GM23248 (cell line): ENCODE measurements at regions not wholly inside any gene's neighbourhood (a gene's known extent, or its start where the extent isn't known, plus 50 kb on each side); places are given as distances from the start of the nearest gene placed in this dataset.

Experiments
- DNase-seq: peaks from one replicate; pipeline ENCODE4 v3.0.0-alpha.2; 2015
- H2AFZ ChIP-seq: fragments of 200-600 bp; sonication (generic); 2 replicates; pipeline ENCODE4 v1.6.1; 2016; ENCODE audit warnings: antibody characterized with exemption
- H3F3A ChIP-seq: fragments of 200-600 bp; sonication (generic); 2 replicates; pipeline ENCODE4 v1.6.1; 2016; ENCODE audit warnings: mild to moderate bottlenecking, antibody characterized with exemption, mixed run types; ENCODE audit not compliant: insufficient read depth
- H3K27ac ChIP-seq: fragments of 200-600 bp; sonication (generic); 2 replicates; pipeline ENCODE4 v1.5.1; 2016; ENCODE audit warnings: mild to moderate bottlenecking
- H3K27me3 ChIP-seq: fragments of 200-600 bp; sonication (generic); replicated peaks from 2 replicates; pipeline ENCODE4 v1.6.1; 2016; ENCODE audit warnings: mild to moderate bottlenecking; ENCODE audit not compliant: insufficient read depth
- H3K36me3 ChIP-seq: fragments of 200-600 bp; sonication (generic); 2 replicates; pipeline ENCODE4 v1.6.1; 2016; ENCODE audit warnings: low read depth, mild to moderate bottlenecking
- H3K4me1 ChIP-seq: fragments of 200-600 bp; sonication (generic); 2 replicates; pipeline ENCODE4 v1.6.1; 2016; ENCODE audit warnings: mild to moderate bottlenecking; ENCODE audit not compliant: insufficient read depth
- H3K4me2 ChIP-seq: fragments of 200-600 bp; sonication (generic); one replicate; pipeline ENCODE4 v1.6.1; 2016; ENCODE audit warnings: mild to moderate bottlenecking; ENCODE audit not compliant: unreplicated experiment
- H3K4me3 ChIP-seq: fragments of 200-600 bp; sonication (generic); 2 replicates; pipeline ENCODE4 v1.5.1; 2016; ENCODE audit warnings: mild to moderate bottlenecking
- H3K79me2 ChIP-seq: fragments of 200-600 bp; sonication (generic); 2 replicates; pipeline ENCODE4 v1.6.1; 2016; ENCODE audit warnings: mild to moderate bottlenecking; ENCODE audit not compliant: insufficient read depth
- H3K9ac ChIP-seq: fragments of 200-600 bp; sonication (generic); 2 replicates; pipeline ENCODE4 v1.6.1; 2016; ENCODE audit warnings: mild to moderate bottlenecking
- H3K9me2 ChIP-seq: fragments of 200-600 bp; sonication (generic); 2 replicates; pipeline ENCODE4 v1.6.1; 2016; ENCODE audit warnings: mixed run types, mild to moderate bottlenecking, moderate library complexity; ENCODE audit not compliant: insufficient read depth
- H3K9me3 ChIP-seq: fragments of 200-600 bp; sonication (generic); one replicate; pipeline ENCODE4 v1.6.1; 2017; ENCODE audit warnings: low read depth
- H4K20me1 ChIP-seq: fragments of 200-600 bp; sonication (generic); 2 replicates; pipeline ENCODE4 v1.6.0; 2016; ENCODE audit not compliant: insufficient read depth
- EZH2 ChIP-seq: fragments of 200-600 bp; sonication (generic); IDR thresholded peaks from 2 replicates; pipeline ENCODE4 v1.6.1; 2018; ENCODE audit warnings: antibody characterized with exemption, mild to moderate bottlenecking; ENCODE audit not compliant: insufficient read depth, poor library complexity, severe bottlenecking
- EZH2phosphoT487 ChIP-seq: fragments of 200-600 bp; sonication (generic); IDR thresholded peaks from 2 replicates; pipeline ENCODE4 v1.6.1; 2018; ENCODE audit warnings: antibody characterized with exemption, moderate library complexity, mild to moderate bottlenecking, low read depth; ENCODE audit not compliant: insufficient read depth
- WGBS, 2 experiments: methylation state at CpG; one replicate each; pipeline ENCODE4 v1.1.6; 2015 to 2017; ENCODE audit warnings: low lambda C conversion rate in 2 of 2, low coverage in 1 of 2; ENCODE audit errors: missing lambda C conversion rate in 2 of 2; 5-methylcytosine and 5-hydroxymethylcytosine counted together
- in situ Hi-C: fragments of 300-500 bp; cut with MboI; formaldehyde crosslinking; loops from 2 replicates; pipeline ENCODE4 v1.15.0; 2020

- H4K20me1 ChIP-seq, result no peaks in the 10 kb centered on the region
- no peak for TF ChIP-seq EZH2
- TF ChIP-seq EZH2phosphoT487, result no peak
- H2AFZ ChIP-seq, result no peak overlapping the region
- no peak overlapping the region for H3K4me3 ChIP-seq
- peaks cover 8% of the 10 kb centered on the region; the same call in 1 of the 2 replicates for H3K27me3 ChIP-seq
- DNase-seq, result no peak
- H3K27ac ChIP-seq, result no peak overlapping the region
- H3K9me2 ChIP-seq, result no peaks in the 10 kb centered on the region
- H3K4me1 ChIP-seq, result no peaks in the 10 kb centered on the region
- no peaks in the 10 kb centered on the region for H3K9me3 ChIP-seq
- in situ Hi-C loops, result no loop called here
- no peak overlapping the region for H3K9ac ChIP-seq
- H3F3A ChIP-seq, result no peaks in the 10 kb centered on the region
- H3K36me3 ChIP-seq, result no peaks in the 10 kb centered on the region
- H3K79me2 ChIP-seq, result no peaks in the 10 kb centered on the region
- WGBS, 2 experiments, result 56 to 67% methylated on average over 6 of the region's 6 CpGs
- no peak overlapping the region for H3K4me2 ChIP-seq
Observed at GRCh38 chr20:43833511-43834395, 80.9 kb upstream of the TOX2 start.

DNA sequence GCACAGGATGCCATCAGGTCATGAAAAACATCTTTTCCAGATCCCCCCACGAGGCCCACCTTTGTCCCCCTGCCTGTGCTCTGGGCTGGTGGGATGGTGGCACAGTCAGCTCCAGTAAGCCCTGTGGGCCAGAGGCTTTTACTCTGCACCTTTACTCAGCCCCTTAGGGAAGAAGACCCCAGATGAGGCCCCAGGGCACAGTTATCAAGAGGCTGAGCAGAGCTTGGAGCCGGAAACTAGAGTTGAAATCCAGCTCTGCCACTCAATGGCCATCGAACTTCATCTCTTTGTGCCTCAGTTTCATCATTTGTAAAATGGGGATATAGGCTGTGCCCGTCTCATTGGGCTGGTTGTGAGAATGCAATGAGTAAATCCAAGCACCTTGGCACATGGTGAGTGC, 81.7 kb upstream of the TOX2 start:
- H3K4me2 ChIP-seq, result no peak overlapping the region
- no peaks in the 10 kb centered on the region for H3K79me2 ChIP-seq
- H2AFZ ChIP-seq, result no peak overlapping the region
- no peak for TF ChIP-seq EZH2phosphoT487
- TF ChIP-seq EZH2, result no peak
- H3K27me3 ChIP-seq, result peaks cover 8% of the 10 kb centered on the region; the same call in 1 of the 2 replicates
- H3K9me3 ChIP-seq, result no peaks in the 10 kb centered on the region
- no peak overlapping the region for H3K9ac ChIP-seq
- no peak overlapping the region for H3K27ac ChIP-seq
- no peak overlapping the region for H3K4me3 ChIP-seq
- no peaks in the 10 kb centered on the region for H3K4me1 ChIP-seq
- H3F3A ChIP-seq, result no peaks in the 10 kb centered on the region
- no peaks in the 10 kb centered on the region for H3K9me2 ChIP-seq
- in situ Hi-C loops, result no loop called here
- 27 to 41% methylated on average over 4 of the region's 4 CpGs for WGBS, 2 experiments
- no peak for DNase-seq
- H4K20me1 ChIP-seq, result no peaks in the 10 kb centered on the region
- H3K36me3 ChIP-seq, result no peaks in the 10 kb centered on the region

DNA sequence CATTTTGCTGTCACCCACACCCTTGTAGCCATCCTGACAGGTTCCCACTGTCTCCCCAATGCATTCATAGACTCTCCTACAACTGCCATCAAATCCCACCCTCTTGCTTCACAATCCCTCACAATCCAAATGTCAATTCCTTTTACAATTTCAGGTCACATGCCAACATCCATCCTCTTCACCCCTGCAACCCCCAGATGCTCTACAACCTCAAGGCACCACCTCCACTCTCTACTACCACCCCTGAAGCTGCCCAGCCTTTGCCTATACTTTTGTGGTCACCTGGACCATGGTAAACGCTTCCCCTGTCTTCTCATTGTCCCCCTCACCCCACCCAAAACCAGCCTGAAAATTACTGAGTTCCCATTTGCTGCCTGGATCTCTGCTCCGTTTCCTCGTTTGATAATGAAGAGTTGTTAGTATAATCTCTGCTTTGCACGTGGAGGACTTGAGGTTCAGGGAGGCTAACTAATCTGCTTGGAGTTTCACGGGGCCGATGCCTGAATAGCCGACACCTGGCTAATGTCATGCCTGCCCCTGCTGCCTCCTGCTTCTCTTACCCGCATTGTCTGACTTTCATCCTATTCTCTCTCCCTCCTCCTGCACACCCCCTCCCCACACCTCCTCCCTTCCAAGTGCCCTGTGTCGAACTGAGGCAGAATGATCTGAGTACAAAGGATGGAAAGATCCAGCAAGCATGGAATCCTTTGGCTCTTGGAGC, 82.4 kb upstream of the TOX2 start:
- TF ChIP-seq EZH2 (no peak), EZH2phosphoT487 (no peak)
- in situ Hi-C loops, result no loop called here
- no peak overlapping the region for H3K27ac ChIP-seq

GRCh38 chr20:43831481-43832065, 83.1 kb upstream of the TOX2 start:
- Histone ChIP-seq H4K20me1 (no peaks in the 10 kb centered on the region), H3K27me3 (peaks cover 10% of the 10 kb centered on the region), H3K9me2 (no peaks in the 10 kb centered on the region), H3K9me3 (no peaks in the 10 kb centered on the region), H3K4me2 (no peak overlapping the region), H3K9ac (no peak overlapping the region), H2AFZ (no peak overlapping the region), H3K27ac (no peak overlapping the region), H3K36me3 (no peaks in the 10 kb centered on the region), H3F3A (no peaks in the 10 kb centered on the region), H3K4me1 (no peaks in the 10 kb centered on the region), H3K79me2 (no peaks in the 10 kb centered on the region), H3K4me3 (no peak overlapping the region)
- TF ChIP-seq EZH2phosphoT487 (no peak), EZH2 (no peak)
- 57 to 63% methylated on average over 14 of the region's 14 CpGs for WGBS, 2 experiments
- no peak for DNase-seq
- in situ Hi-C loops, result no loop called here

More for the DNA sequence above, 82.4 kb upstream of the TOX2 start:
- no peaks in the 10 kb centered on the region for H3K36me3 ChIP-seq
- no peak overlapping the region for H3K4me3 ChIP-seq
- H3K9ac ChIP-seq, result no peak overlapping the region
- no peak overlapping the region for H3K4me2 ChIP-seq
- peaks cover 8% of the 10 kb centered on the region; the same call in 1 of the 2 replicates for H3K27me3 ChIP-seq
- H3K79me2 ChIP-seq, result no peaks in the 10 kb centered on the region
- no peak for DNase-seq
- no peaks in the 10 kb centered on the region for H3K4me1 ChIP-seq
- WGBS, 2 experiments, result 10 to 11% methylated on average over 9 of the region's 9 CpGs
- no peaks in the 10 kb centered on the region for H4K20me1 ChIP-seq
- H3K9me2 ChIP-seq, result no peaks in the 10 kb centered on the region
- H3K9me3 ChIP-seq, result no peaks in the 10 kb centered on the region
- H2AFZ ChIP-seq, result no peak overlapping the region
- H3F3A ChIP-seq, result no peaks in the 10 kb centered on the region
